ENCODE measurements at regions not wholly inside any gene's neighbourhood (a gene's known extent, or its start where the extent isn't known, plus 50 kb on each side); places are given as distances from the start of the nearest gene placed in this dataset.

DNA sequence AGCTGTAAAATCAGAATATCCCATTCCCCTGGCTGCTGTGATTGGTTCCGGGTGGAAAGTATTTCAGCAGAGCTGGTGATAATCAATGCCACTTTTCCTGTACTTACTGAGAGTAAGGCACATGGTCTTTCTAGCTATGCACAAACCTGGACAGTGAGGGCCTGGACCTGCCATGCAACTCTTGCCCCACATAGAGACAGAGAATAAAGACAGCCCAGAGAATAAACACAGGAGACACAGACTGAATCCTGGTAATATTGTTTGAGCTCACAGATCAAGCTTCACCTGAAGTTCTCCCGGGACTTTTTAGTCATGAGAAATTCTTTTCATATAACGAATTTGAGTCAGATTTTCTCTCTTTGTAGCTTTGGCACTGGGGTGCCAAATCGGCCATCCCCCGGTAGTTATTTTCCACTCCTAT lies 81.9 kb downstream of the ACAA2 start:
- in situ Hi-C loops (cut with MboI), result no loop called here
- intact Hi-C loops (cut with micrococcal nuclease; ENCODE audit: unreplicated experiment), result no loop called here

DNA sequence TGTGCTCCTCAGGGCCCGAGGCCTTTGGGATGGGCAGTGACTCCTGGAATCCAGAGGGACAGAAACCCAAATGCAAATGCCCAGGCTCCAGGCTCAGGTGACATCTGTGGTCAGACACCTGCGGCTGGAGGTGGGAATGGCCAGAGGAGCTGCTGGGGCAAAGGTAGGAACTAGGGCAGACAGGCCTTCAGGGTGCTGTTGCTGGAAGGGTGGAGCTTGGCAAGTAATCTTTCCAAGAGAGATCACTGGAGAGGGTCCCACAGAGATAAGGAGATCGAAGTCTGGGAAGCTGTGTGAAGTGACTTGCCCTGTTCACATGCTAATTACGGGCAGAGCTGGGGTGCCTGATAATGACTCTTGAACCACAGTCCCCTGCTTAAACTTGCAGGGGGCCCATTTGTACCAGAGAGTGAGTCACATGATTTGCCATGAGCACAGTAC lies 82.4 kb downstream of the ACAA2 start:
- 24% methylated on average over 4 of the region's 4 CpGs for WGBS (ENCODE audit: insufficient coverage, insufficient replicate concordance, low lambda C conversion rate, missing lambda C conversion rate)
- ChIA-PET POLR2A (no interaction called here), SMC1A (ENCODE audit: uncharacterized antibody, unreplicated experiment) (interaction anchor here (1.4 kb wide), 1 partner anchor 132 kb away, joined by 3 read pairs; no protein-coding TSS in a partner anchor), RAD21 (ENCODE audit: unreplicated experiment) (interaction anchor here (1.4 to 1.6 kb wide), 2 partner anchors 220 to 473 kb away, joined by 3 to 5 read pairs; no protein-coding TSS in a partner anchor), CTCF (interaction anchor here (0.8 to 2.9 kb wide), 6 partner anchors 9 to 220 kb away, joined by 3 to 11 read pairs (median 4); no protein-coding TSS in a partner anchor)
- H3K27me3 ChIP-seq (replicated peaks in 1 of 2; ENCODE audit: control insufficient read depth in 2 of 2, insufficient read depth in 2 of 2, low read length in 1 of 2), result peaks cover 0 to 3% of the 10 kb centered on the region in 2 experiments; a peak in 2 of 4 replicates
- H3K4me2 ChIP-seq (ENCODE audit: control insufficient read depth, insufficient read depth), result no peak overlapping the region
- H3K36me3 ChIP-seq (ENCODE audit: control insufficient read depth in 2 of 2, insufficient read depth in 2 of 2, low read length in 1 of 2), result no peaks in the 10 kb centered on the region
- H3K9ac ChIP-seq (ENCODE audit: control insufficient read depth, insufficient read depth, low read length), result no peak overlapping the region
- no peaks in the 10 kb centered on the region for H3K4me1 ChIP-seq (ENCODE audit: control insufficient read depth, insufficient read depth, low read length)
- H3K27ac ChIP-seq (ENCODE audit: control insufficient read depth, insufficient read depth), result no peak overlapping the region
- no peak overlapping the region for H2AFZ ChIP-seq (ENCODE audit: control insufficient read depth, low read depth, low read length)
- no peak for DNase-seq (ENCODE audit: low read depth, low spot score)
- FAIRE-seq, result no peak
- H3K9me3 ChIP-seq (replicated peaks; ENCODE audit: control insufficient read depth, insufficient read depth, low read length), result no peaks in the 10 kb centered on the region
- in situ Hi-C loops (cut with MboI) (no loop called here), intact Hi-C loops (cut with micrococcal nuclease; ENCODE audit: unreplicated experiment) (no loop called here)
- no peak for ATAC-seq
- no peak overlapping the region for H3K4me3 ChIP-seq
- H3K79me2 ChIP-seq (ENCODE audit: control insufficient read depth, insufficient read depth, low read length), result no peaks in the 10 kb centered on the region
- no TSS peak for BruUV-seq (replicated peaks)
- no peaks in the 10 kb centered on the region for H4K20me1 ChIP-seq (ENCODE audit: control insufficient read depth, insufficient read depth)
- TF ChIP-seq NR2C2 (IDR thresholded peaks at IDR 0.05; ENCODE audit: borderline replicate concordance, control insufficient read depth, insufficient read length, low read depth) (no peak), BACH1 (IDR thresholded peaks at IDR 0.05; ENCODE audit: borderline replicate concordance) (no peak), NFYA (IDR thresholded peaks at IDR 0.05; ENCODE audit: borderline replicate concordance, low read depth, low read length) (no peak), FOXM1 (IDR thresholded peaks at IDR 0.05; ENCODE audit: low read depth, low read length) (no peak), STAT1 (conservative IDR thresholded peaks at IDR 0.05) (no peak), TCF12 (IDR thresholded peaks at IDR 0.05; ENCODE audit: low read depth, low read length) (no peak)
- TF ChIP-seq, protein P1, sequence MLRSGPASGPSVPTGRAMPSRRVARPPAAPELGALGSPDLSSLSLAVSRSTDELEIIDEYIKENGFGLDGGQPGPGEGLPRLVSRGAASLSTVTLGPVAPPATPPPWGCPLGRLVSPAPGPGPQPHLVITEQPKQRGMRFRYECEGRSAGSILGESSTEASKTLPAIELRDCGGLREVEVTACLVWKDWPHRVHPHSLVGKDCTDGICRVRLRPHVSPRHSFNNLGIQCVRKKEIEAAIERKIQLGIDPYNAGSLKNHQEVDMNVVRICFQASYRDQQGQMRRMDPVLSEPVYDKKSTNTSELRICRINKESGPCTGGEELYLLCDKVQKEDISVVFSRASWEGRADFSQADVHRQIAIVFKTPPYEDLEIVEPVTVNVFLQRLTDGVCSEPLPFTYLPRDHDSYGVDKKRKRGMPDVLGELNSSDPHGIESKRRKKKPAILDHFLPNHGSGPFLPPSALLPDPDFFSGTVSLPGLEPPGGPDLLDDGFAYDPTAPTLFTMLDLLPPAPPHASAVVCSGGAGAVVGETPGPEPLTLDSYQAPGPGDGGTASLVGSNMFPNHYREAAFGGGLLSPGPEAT (IDR thresholded peaks at IDR 0.05; ENCODE audit: low read depth), result no peak
- TF ChIP-seq, protein P2, sequence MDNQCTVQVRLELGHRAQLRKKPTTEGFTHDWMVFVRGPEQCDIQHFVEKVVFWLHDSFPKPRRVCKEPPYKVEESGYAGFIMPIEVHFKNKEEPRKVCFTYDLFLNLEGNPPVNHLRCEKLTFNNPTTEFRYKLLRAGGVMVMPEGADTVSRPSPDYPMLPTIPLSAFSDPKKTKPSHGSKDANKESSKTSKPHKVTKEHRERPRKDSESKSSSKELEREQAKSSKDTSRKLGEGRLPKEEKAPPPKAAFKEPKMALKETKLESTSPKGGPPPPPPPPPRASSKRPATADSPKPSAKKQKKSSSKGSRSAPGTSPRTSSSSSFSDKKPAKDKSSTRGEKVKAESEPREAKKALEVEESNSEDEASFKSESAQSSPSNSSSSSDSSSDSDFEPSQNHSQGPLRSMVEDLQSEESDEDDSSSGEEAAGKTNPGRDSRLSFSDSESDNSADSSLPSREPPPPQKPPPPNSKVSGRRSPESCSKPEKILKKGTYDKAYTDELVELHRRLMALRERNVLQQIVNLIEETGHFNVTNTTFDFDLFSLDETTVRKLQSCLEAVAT (IDR thresholded peaks at IDR 0.05), result no peak
- TF ChIP-seq, protein P3, sequence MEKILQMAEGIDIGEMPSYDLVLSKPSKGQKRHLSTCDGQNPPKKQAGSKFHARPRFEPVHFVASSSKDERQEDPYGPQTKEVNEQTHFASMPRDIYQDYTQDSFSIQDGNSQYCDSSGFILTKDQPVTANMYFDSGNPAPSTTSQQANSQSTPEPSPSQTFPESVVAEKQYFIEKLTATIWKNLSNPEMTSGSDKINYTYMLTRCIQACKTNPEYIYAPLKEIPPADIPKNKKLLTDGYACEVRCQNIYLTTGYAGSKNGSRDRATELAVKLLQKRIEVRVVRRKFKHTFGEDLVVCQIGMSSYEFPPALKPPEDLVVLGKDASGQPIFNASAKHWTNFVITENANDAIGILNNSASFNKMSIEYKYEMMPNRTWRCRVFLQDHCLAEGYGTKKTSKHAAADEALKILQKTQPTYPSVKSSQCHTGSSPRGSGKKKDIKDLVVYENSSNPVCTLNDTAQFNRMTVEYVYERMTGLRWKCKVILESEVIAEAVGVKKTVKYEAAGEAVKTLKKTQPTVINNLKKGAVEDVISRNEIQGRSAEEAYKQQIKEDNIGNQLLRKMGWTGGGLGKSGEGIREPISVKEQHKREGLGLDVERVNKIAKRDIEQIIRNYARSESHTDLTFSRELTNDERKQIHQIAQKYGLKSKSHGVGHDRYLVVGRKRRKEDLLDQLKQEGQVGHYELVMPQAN (conservative IDR thresholded peaks at IDR 0.05), result no peak

More for the DNA sequence above, 81.9 kb downstream of the ACAA2 start:
- no peak overlapping the region for H3K4me3 ChIP-seq
- ATAC-seq (no peak), DNase-seq (ENCODE audit: low read depth, low spot score) (no peak), FAIRE-seq (no peak)
- BruUV-seq (replicated peaks), result no TSS peak
- no peak overlapping the region for H3K27ac ChIP-seq (ENCODE audit: control insufficient read depth, insufficient read depth)
- SMC1A ChIA-PET (ENCODE audit: uncharacterized antibody, unreplicated experiment), result interaction anchor here (1.4 kb wide), 1 partner anchor 131 kb away, joined by 3 read pairs; no protein-coding TSS in a partner anchor
- POLR2A ChIA-PET, result no interaction called here
- no peak overlapping the region for H2AFZ ChIP-seq (ENCODE audit: control insufficient read depth, low read depth, low read length)
- H3K9me3 ChIP-seq (replicated peaks; ENCODE audit: control insufficient read depth, insufficient read depth, low read length), result no peaks in the 10 kb centered on the region
- CTCF ChIA-PET, result interaction anchor here (0.8 to 2.9 kb wide), 7 partner anchors 8 to 221 kb away, joined by 3 to 11 read pairs (median 4); no protein-coding TSS in a partner anchor
- 39% methylated on average over 5 of the region's 5 CpGs for WGBS (ENCODE audit: insufficient coverage, insufficient replicate concordance, low lambda C conversion rate, missing lambda C conversion rate)
- H4K20me1 ChIP-seq (ENCODE audit: control insufficient read depth, insufficient read depth), result no peaks in the 10 kb centered on the region
- TF ChIP-seq POU2F2 (IDR thresholded peaks at IDR 0.05; ENCODE audit: borderline replicate concordance, low read depth, low read length) (no peak), MTA2 (IDR thresholded peaks at IDR 0.05; ENCODE audit: low read depth) (no peak), TBL1XR1 (IDR thresholded peaks at IDR 0.05; ENCODE audit: low read depth, low read length) (no peak), BRCA1 (IDR thresholded peaks at IDR 0.05; ENCODE audit: low read depth, low read length) (no peak), RAD21 (IDR thresholded peaks at IDR 0.05; ENCODE audit: insufficient read depth, low read depth, low read length) (no peak)
- H3K9ac ChIP-seq (ENCODE audit: control insufficient read depth, insufficient read depth, low read length), result no peak overlapping the region
- peaks cover 0 to 3% of the 10 kb centered on the region in 2 experiments; a peak in 2 of 4 replicates for H3K27me3 ChIP-seq (replicated peaks in 1 of 2; ENCODE audit: control insufficient read depth in 2 of 2, insufficient read depth in 2 of 2, low read length in 1 of 2)
- H3K4me2 ChIP-seq (ENCODE audit: control insufficient read depth, insufficient read depth), result no peak overlapping the region
- RAD21 ChIA-PET (ENCODE audit: unreplicated experiment), result interaction anchor here (1.0 to 1.6 kb wide), 3 partner anchors 129 to 473 kb away, joined by 3 to 5 read pairs (median 3); no protein-coding TSS in a partner anchor
- no peaks in the 10 kb centered on the region for H3K4me1 ChIP-seq (ENCODE audit: control insufficient read depth, insufficient read depth, low read length)
- H3K79me2 ChIP-seq (ENCODE audit: control insufficient read depth, insufficient read depth, low read length), result no peaks in the 10 kb centered on the region
- H3K36me3 ChIP-seq (ENCODE audit: control insufficient read depth in 2 of 2, insufficient read depth in 2 of 2, low read length in 1 of 2), result no peaks in the 10 kb centered on the region

All from GM12878 (cell line).